Tibial nerve (tissue), 4 donors: ENCODE measurements at regions not wholly inside any gene's neighbourhood (a gene's known extent, or its start where the extent isn't known, plus 50 kb on each side); places are given as distances from the start of the nearest gene placed in this dataset.

Experiments
- DNase-seq, 2 donors: peaks; one replicate each; pipeline ENCODE4 v3.0.0-alpha.2; 2019; ENCODE audit warnings: low spot score in 2 of 2
- H3K27ac ChIP-seq, 4 donors: fragments of 200-600 bp; sonication (generic) in 3 of 4; one replicate each; pipeline ENCODE4 v1.5.1; 2017 to 2019; ENCODE audit warnings: mild to moderate bottlenecking in 1 of 4
- H3K27me3 ChIP-seq, 2 donors: fragments of 200-600 bp; sonication (generic) in 1 of 2; one replicate each; pipeline versions ENCODE4 v1.5.1 to v1.6.0; 2017 to 2019
- H3K36me3 ChIP-seq, 3 donors: fragments of 200-600 bp; sonication (generic); one replicate each; pipeline ENCODE4 v1.5.1; 2018 to 2019
- H3K4me1 ChIP-seq, 4 donors: fragments of 200-600 bp; sonication (generic) in 3 of 4; one replicate each; pipeline ENCODE4 v1.5.1; 2017 to 2019
- H3K4me3 ChIP-seq, 4 donors: fragments of 200-600 bp; sonication (generic) in 3 of 4; one replicate each; pipeline ENCODE4 v1.5.1; 2017 to 2019; ENCODE audit warnings: mild to moderate bottlenecking in 1 of 4, moderate library complexity in 1 of 4
- H3K9me3 ChIP-seq, 4 donors: fragments of 200-600 bp; sonication (generic) in 3 of 4; one replicate each; pipeline ENCODE4 v1.5.1; 2017 to 2019
- EP300 ChIP-seq, 2 donors: sonication (generic); formaldehyde crosslinking; IDR thresholded peaks; one replicate each; pipeline ENCODE4 v1.6.1; 2017; ENCODE audit warnings: antibody characterized with exemption in 2 of 2, mild to moderate bottlenecking in 1 of 2
- POLR2A ChIP-seq, 2 donors: fragments of 450-650 bp; IDR thresholded peaks; one replicate each; pipeline ENCODE4 v1.6.1; 2017; ENCODE audit warnings: antibody characterized with exemption in 2 of 2, mild to moderate bottlenecking in 2 of 2, moderate library complexity in 2 of 2
- WGBS, 2 donors: methylation state at CpG; one replicate each; pipeline ENCODE4 v1.1.5; 2018; 5-methylcytosine and 5-hydroxymethylcytosine counted together
- TF ChIP-seq, protein P1 (sequence below), 5 experiments: fragments of 200-600 bp in 3 of 5; fragments of 450-650 bp in 2 of 5; sonication (generic) in 3 of 5; IDR thresholded peaks; one replicate each; pipeline ENCODE4 v1.5.1; 2016 to 2019; ENCODE audit warnings: antibody characterized with exemption in 5 of 5, mild to moderate bottlenecking in 3 of 5, moderate library complexity in 2 of 5

DNA sequence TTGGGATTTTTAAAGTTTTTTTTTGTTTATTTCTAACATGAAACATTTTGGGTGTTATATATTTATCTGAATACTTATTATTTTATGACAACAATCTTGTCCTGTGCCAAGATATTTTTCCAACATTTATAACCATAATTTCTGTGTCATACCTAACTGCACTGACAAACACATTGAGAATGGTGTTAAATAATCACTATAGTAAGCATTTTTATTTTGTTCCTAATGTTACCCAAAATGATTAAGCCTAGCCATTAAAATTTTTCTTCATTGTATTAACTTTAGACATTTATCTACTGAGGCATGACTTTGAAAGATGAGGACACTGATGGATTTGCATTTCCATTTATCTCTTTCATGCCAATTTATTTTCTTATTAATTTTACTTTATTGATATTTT is 91.6 kb upstream of the STK32A start:
- no peaks in the 10 kb centered on the region for H3K4me1 ChIP-seq
- no peaks in the 10 kb centered on the region for H3K36me3 ChIP-seq
- H3K4me3 ChIP-seq: no peak overlapping the region
- peaks cover 0 to 19% (median 4%) of the 10 kb centered on the region in 4 donors for H3K9me3 ChIP-seq
- H3K27ac ChIP-seq: no peak overlapping the region
- no peaks in the 10 kb centered on the region for H3K27me3 ChIP-seq
- DNase-seq: no peak
- TF ChIP-seq POLR2A (IDR thresholded peaks at IDR 0.05) (no peak), EP300 (IDR thresholded peaks at IDR 0.05) (no peak)
- TF ChIP-seq, protein P1, sequence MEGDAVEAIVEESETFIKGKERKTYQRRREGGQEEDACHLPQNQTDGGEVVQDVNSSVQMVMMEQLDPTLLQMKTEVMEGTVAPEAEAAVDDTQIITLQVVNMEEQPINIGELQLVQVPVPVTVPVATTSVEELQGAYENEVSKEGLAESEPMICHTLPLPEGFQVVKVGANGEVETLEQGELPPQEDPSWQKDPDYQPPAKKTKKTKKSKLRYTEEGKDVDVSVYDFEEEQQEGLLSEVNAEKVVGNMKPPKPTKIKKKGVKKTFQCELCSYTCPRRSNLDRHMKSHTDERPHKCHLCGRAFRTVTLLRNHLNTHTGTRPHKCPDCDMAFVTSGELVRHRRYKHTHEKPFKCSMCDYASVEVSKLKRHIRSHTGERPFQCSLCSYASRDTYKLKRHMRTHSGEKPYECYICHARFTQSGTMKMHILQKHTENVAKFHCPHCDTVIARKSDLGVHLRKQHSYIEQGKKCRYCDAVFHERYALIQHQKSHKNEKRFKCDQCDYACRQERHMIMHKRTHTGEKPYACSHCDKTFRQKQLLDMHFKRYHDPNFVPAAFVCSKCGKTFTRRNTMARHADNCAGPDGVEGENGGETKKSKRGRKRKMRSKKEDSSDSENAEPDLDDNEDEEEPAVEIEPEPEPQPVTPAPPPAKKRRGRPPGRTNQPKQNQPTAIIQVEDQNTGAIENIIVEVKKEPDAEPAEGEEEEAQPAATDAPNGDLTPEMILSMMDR (IDR thresholded peaks at IDR 0.05): no peak

DNA sequence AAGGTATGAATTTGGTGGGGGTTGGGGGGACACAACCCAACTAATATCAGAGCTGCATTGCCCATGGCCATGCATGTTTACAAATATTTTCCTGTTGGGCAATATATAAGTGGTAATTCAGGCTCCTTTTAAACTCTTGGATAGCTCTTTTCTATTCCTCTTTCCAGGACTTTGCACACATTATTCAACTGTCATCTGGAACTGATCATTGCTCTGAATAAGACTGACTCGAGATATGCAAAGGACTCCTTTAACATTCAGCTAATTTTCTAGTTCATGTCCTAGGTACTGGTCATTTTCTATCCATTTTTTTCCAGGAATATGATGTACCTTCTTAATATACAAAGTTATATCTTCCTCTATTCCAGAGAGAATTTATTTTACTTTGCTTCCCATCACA is 89.5 kb upstream of the STK32A start:
- TF ChIP-seq POLR2A (IDR thresholded peaks at IDR 0.05): no peak
- TF ChIP-seq, protein P1 (IDR thresholded peaks at IDR 0.05): no peak
- no peak for TF ChIP-seq EP300 (IDR thresholded peaks at IDR 0.05)
- no peaks in the 10 kb centered on the region for H3K27me3 ChIP-seq
- H3K36me3 ChIP-seq: no peaks in the 10 kb centered on the region
- WGBS, 2 donors: 62 to 65% methylated on average over 1 of the region's 1 CpG
- H3K9me3 ChIP-seq: no peaks in the 10 kb centered on the region
- H3K4me3 ChIP-seq: no peak overlapping the region
- no peak overlapping the region for H3K27ac ChIP-seq
- no peak for DNase-seq
- no peaks in the 10 kb centered on the region for H3K4me1 ChIP-seq

GRCh38 chr5:147148715-147149114 is 86.1 kb upstream of the STK32A start:
- no peaks in the 10 kb centered on the region for H3K36me3 ChIP-seq
- H3K4me1 ChIP-seq: no peaks in the 10 kb centered on the region
- H3K4me3 ChIP-seq: no peak overlapping the region
- TF ChIP-seq POLR2A (IDR thresholded peaks at IDR 0.05) (no peak), EP300 (IDR thresholded peaks at IDR 0.05) (no peak)
- TF ChIP-seq, protein P1 (IDR thresholded peaks at IDR 0.05): no peak
- no peaks in the 10 kb centered on the region for H3K27me3 ChIP-seq
- DNase-seq: no peak
- no peaks in the 10 kb centered on the region for H3K9me3 ChIP-seq
- WGBS, 2 donors: 79 to 86% methylated on average over 1 of the region's 1 CpG
- H3K27ac ChIP-seq: no peak overlapping the region

- DNase-seq: no peak
- Histone ChIP-seq H3K4me1 (no peaks in the 10 kb centered on the region), H3K4me3 (no peak overlapping the region), H3K27ac (no peak overlapping the region), H3K9me3 (no peaks in the 10 kb centered on the region), H3K36me3 (no peaks in the 10 kb centered on the region), H3K27me3 (no peaks in the 10 kb centered on the region)
- 71 to 81% methylated on average over 1 of the region's 1 CpG for WGBS, 2 donors
- TF ChIP-seq EP300 (IDR thresholded peaks at IDR 0.05) (no peak), POLR2A (IDR thresholded peaks at IDR 0.05) (no peak)
- TF ChIP-seq, protein P1 (IDR thresholded peaks at IDR 0.05): no peak
These were observed 82.7 kb upstream of the STK32A start for GRCh38 chr5:147152086-147152485.

GRCh38 chr5:147154809-147155208 is 80.0 kb upstream of the STK32A start:
- no peak for TF ChIP-seq POLR2A (IDR thresholded peaks at IDR 0.05)
- TF ChIP-seq EP300 (IDR thresholded peaks at IDR 0.05): no peak
- TF ChIP-seq, protein P1 (IDR thresholded peaks at IDR 0.05): no peak
- 84 to 90% methylated on average over 3 of the region's 3 CpGs for WGBS, 2 donors
- H3K36me3 ChIP-seq: no peaks in the 10 kb centered on the region

More at GRCh38 chr5:147154809-147155208, 80.0 kb upstream of the STK32A start:
- DNase-seq: no peak
- H3K4me3 ChIP-seq: no peak overlapping the region
- no peaks in the 10 kb centered on the region for H3K27me3 ChIP-seq
- no peaks in the 10 kb centered on the region for H3K4me1 ChIP-seq
- no peak overlapping the region for H3K27ac ChIP-seq
- no peaks in the 10 kb centered on the region for H3K9me3 ChIP-seq
